ENCODE measurements at regions not wholly inside any gene's neighbourhood (a gene's known extent, or its start where the extent isn't known, plus 50 kb on each side); places are given as distances from the start of the nearest gene placed in this dataset.

DNA sequence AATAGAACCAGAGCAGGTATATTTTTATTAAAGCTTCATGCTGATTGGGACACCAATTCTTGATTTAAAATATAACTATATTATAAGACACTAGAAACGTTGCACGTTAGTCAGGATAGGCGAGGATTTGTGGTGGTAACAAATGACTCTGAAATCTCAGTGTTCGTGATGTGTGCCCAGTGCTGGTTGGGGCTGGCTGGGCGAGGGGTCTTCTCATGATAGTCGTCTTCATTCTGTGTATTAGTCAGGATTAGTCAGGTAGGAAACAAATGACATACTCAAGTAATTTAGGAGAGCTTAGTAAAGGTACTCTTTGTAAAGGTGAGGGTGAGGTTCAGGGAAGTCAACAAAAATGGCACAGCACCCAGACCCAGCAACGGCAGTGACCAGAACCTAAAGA, 73.9 kb upstream of the HIF1A start:
- no peak overlapping the region for H3K4me3 Mint-ChIP-seq
- peaks cover 3% of the 10 kb centered on the region for H3K9me3 Mint-ChIP-seq
- peaks cover 16% of the 10 kb centered on the region for H3K4me1 Mint-ChIP-seq
- H3K36me3 Mint-ChIP-seq (ENCODE audit: low read depth): no peaks in the 10 kb centered on the region
- TF ChIP-seq CTCF (IDR thresholded peaks at IDR 0.05; ENCODE audit: unreplicated experiment in 3 of 3): no peak
- H3K27ac Mint-ChIP-seq: no peak overlapping the region
- H3K27me3 Mint-ChIP-seq (ENCODE audit: low read depth): no peaks in the 10 kb centered on the region

GRCh38 chr14:61622051-61622450, 73.3 kb upstream of the HIF1A start:
- H3K9me3 Mint-ChIP-seq: peaks cover 3% of the 10 kb centered on the region
- H3K4me3 Mint-ChIP-seq: no peak overlapping the region
- no peaks in the 10 kb centered on the region for H3K27me3 Mint-ChIP-seq (ENCODE audit: low read depth)
- no peak for TF ChIP-seq CTCF (IDR thresholded peaks at IDR 0.05; ENCODE audit: unreplicated experiment in 3 of 3)
- H3K27ac Mint-ChIP-seq: no peak overlapping the region
- H3K36me3 Mint-ChIP-seq (ENCODE audit: low read depth): no peaks in the 10 kb centered on the region
- H3K4me1 Mint-ChIP-seq: peaks cover 16% of the 10 kb centered on the region

GRCh38 chr14:61623927-61624326, 71.4 kb upstream of the HIF1A start:
- Mint-ChIP-seq H3K4me1 (peaks cover 10% of the 10 kb centered on the region), H3K36me3 (ENCODE audit: low read depth) (no peaks in the 10 kb centered on the region), H3K27ac (no peak overlapping the region), H3K4me3 (no peak overlapping the region), H3K27me3 (ENCODE audit: low read depth) (no peaks in the 10 kb centered on the region), H3K9me3 (peaks cover 3% of the 10 kb centered on the region)
- no peak for TF ChIP-seq CTCF (IDR thresholded peaks at IDR 0.05; ENCODE audit: unreplicated experiment in 3 of 3)

DNA sequence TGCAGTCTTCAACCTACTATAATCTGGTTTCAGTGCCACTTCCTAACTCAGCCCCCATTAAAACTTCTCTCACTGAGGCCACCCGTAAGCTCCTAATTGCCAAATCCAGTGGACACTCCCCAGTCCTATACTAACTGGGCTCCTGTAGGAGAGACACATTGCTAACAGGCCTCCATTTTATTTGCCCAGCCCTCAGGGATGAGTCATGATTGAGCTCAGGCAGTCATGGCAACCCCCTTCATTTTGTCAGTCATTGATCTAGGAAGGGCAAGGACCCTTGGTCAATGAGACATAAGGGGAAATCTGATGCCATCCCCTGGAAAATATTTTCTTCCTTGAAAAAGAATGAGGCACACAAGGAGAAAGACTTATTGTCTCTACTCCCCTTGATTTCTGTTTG, 70.1 kb upstream of the HIF1A start:
- TF ChIP-seq CTCF (IDR thresholded peaks at IDR 0.05; ENCODE audit: unreplicated experiment in 3 of 3): no peak
- Mint-ChIP-seq H3K4me1 (peaks cover 6% of the 10 kb centered on the region), H3K27ac (no peak overlapping the region), H3K27me3 (ENCODE audit: low read depth) (no peaks in the 10 kb centered on the region), H3K9me3 (peaks cover 3% of the 10 kb centered on the region), H3K4me3 (no peak overlapping the region), H3K36me3 (ENCODE audit: low read depth) (no peaks in the 10 kb centered on the region)

DNA sequence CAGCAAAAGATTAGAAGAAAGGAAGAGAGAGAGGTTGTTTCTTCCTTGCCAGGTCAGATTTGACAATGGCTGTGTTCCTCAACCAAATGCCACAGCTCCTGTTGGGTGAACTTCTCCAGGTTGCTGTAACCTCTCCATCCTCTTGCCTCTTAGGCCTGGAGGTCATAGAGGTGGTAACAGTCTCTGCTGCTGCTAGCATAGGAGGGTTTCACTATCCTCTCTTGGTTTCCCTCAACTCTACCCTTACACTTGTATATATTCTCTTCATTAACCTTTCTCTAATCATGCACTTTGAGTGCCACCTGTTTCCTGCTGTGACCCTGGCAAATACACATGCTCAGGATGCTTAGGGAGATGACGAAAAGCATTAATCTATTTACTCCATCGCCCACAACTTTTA, 67.7 kb upstream of the HIF1A start:
- Mint-ChIP-seq H3K4me1 (peaks cover 16% of the 10 kb centered on the region), H3K27me3 (ENCODE audit: low read depth) (no peaks in the 10 kb centered on the region), H3K36me3 (ENCODE audit: low read depth) (no peaks in the 10 kb centered on the region), H3K4me3 (no peak overlapping the region), H3K27ac (no peak overlapping the region), H3K9me3 (no peaks in the 10 kb centered on the region)
- no peak for TF ChIP-seq CTCF (IDR thresholded peaks at IDR 0.05; ENCODE audit: unreplicated experiment in 3 of 3)

DNA sequence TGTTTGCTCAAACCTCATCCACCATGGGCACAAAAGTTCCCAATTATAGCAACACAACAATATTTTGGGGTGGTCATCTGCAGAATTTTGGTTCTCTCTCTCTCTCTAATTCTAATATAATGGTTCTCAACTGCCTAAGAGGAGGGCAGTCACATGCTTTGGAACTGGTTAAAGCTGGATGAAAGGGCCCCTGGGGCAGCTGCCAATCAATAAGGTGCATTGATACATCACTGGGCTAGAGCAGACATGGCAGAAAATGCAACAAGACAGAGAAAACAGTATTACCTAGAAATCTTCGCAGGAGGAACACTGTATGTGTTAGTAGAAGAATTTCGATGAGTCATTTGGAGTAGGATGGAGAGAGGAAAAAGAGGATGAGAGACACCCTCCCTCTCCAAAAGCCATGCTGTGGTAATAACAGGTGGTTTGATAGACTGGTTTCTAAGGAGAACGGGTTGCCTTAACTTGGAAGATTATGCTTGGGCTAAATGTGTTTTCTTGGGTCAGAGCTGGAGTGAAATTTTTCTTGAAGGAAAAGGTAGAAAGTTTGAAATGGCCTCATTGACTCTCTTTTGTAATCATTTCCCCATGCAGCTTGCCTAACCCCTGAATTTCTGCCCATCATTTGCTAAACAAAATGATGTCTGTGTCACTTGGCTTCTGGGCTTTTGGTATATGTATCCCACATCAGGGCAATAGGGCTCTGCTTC, 67.1 kb upstream of the HIF1A start:
- Mint-ChIP-seq H3K27me3 (ENCODE audit: low read depth) (no peaks in the 10 kb centered on the region), H3K4me3 (no peak overlapping the region), H3K27ac (no peak overlapping the region)

More for the DNA sequence above, 67.1 kb upstream of the HIF1A start:
- H3K9me3 Mint-ChIP-seq: no peaks in the 10 kb centered on the region
- TF ChIP-seq CTCF (IDR thresholded peaks at IDR 0.05; ENCODE audit: unreplicated experiment in 3 of 3): no peak
- H3K36me3 Mint-ChIP-seq (ENCODE audit: low read depth): no peaks in the 10 kb centered on the region
- peaks cover 21% of the 10 kb centered on the region for H3K4me1 Mint-ChIP-seq
